ENCODE measurements at regions not wholly inside any gene's neighbourhood (a gene's known extent, or its start where the extent isn't known, plus 50 kb on each side); places are given as distances from the start of the nearest gene placed in this dataset.

- Histone ChIP-seq H3K79me2 (ENCODE audit: low read length) (no peaks in the 10 kb centered on the region), H3K27ac (ENCODE audit: low read length) (no peak overlapping the region), H3K27me3 (ENCODE audit: low read depth, low read length) (no peaks in the 10 kb centered on the region), H4K20me1 (ENCODE audit: insufficient read depth, low read length) (no peaks in the 10 kb centered on the region), H3K4me3 (ENCODE audit: low read length) (no peak overlapping the region), H3K9ac (ENCODE audit: low read length) (no peak overlapping the region), H3K9me3 (ENCODE audit: insufficient read depth, low read length) (no peaks in the 10 kb centered on the region), H3K4me2 (ENCODE audit: low read length) (no peak overlapping the region), H3K4me1 (ENCODE audit: low read length) (no peaks in the 10 kb centered on the region), H3K36me3 (replicated peaks; ENCODE audit: low read depth, low read length) (no peaks in the 10 kb centered on the region), H2AFZ (ENCODE audit: low read depth, low read length) (no peak overlapping the region)
- TF ChIP-seq CTCF (IDR thresholded peaks at IDR 0.05; ENCODE audit: low read depth, low read length) (no peak), EZH2phosphoT487 (IDR thresholded peaks at IDR 0.05; ENCODE audit: low read depth) (no peak)
Observed at GRCh38 chr15:94856267-94856854, 625.0 kb downstream of the MCTP2 start.

GRCh38 chr15:94857466-94857865 lies 626.1 kb downstream of the MCTP2 start:
- Histone ChIP-seq H3K4me3 (ENCODE audit: low read length) (no peak overlapping the region), H3K79me2 (ENCODE audit: low read length) (no peaks in the 10 kb centered on the region), H3K4me2 (ENCODE audit: low read length) (no peak overlapping the region), H3K36me3 (replicated peaks; ENCODE audit: low read depth, low read length) (no peaks in the 10 kb centered on the region), H3K9me3 (ENCODE audit: insufficient read depth, low read length) (no peaks in the 10 kb centered on the region), H2AFZ (ENCODE audit: low read depth, low read length) (no peak overlapping the region), H3K9ac (ENCODE audit: low read length) (no peak overlapping the region), H3K4me1 (ENCODE audit: low read length) (no peaks in the 10 kb centered on the region), H3K27me3 (ENCODE audit: low read depth, low read length) (no peaks in the 10 kb centered on the region), H4K20me1 (ENCODE audit: insufficient read depth, low read length) (no peaks in the 10 kb centered on the region), H3K27ac (ENCODE audit: low read length) (no peak overlapping the region)
- TF ChIP-seq EZH2phosphoT487 (IDR thresholded peaks at IDR 0.05; ENCODE audit: low read depth) (no peak), CTCF (IDR thresholded peaks at IDR 0.05; ENCODE audit: low read depth, low read length) (no peak)

- H3K36me3 ChIP-seq (replicated peaks; ENCODE audit: low read depth, low read length) = no peaks in the 10 kb centered on the region
- no peaks in the 10 kb centered on the region for H3K9me3 ChIP-seq (ENCODE audit: insufficient read depth, low read length)
- no peak overlapping the region for H3K27ac ChIP-seq (ENCODE audit: low read length)
- H4K20me1 ChIP-seq (ENCODE audit: insufficient read depth, low read length) = no peaks in the 10 kb centered on the region
- no peaks in the 10 kb centered on the region for H3K4me1 ChIP-seq (ENCODE audit: low read length)
- H3K79me2 ChIP-seq (ENCODE audit: low read length) = no peaks in the 10 kb centered on the region
- no peak overlapping the region for H2AFZ ChIP-seq (ENCODE audit: low read depth, low read length)
- H3K9ac ChIP-seq (ENCODE audit: low read length) = no peak overlapping the region
- no peaks in the 10 kb centered on the region for H3K27me3 ChIP-seq (ENCODE audit: low read depth, low read length)
- no peak overlapping the region for H3K4me2 ChIP-seq (ENCODE audit: low read length)
- no peak for TF ChIP-seq EZH2phosphoT487 (IDR thresholded peaks at IDR 0.05; ENCODE audit: low read depth)
- TF ChIP-seq CTCF (IDR thresholded peaks at IDR 0.05; ENCODE audit: low read depth, low read length) = no peak
- no peak overlapping the region for H3K4me3 ChIP-seq (ENCODE audit: low read length)
Observed at GRCh38 chr15:94858011-94858410, 626.6 kb downstream of the MCTP2 start.

- no peaks in the 10 kb centered on the region for H3K36me3 ChIP-seq (replicated peaks; ENCODE audit: low read depth, low read length)
- H3K79me2 ChIP-seq (ENCODE audit: low read length) = no peaks in the 10 kb centered on the region
- no peaks in the 10 kb centered on the region for H3K4me1 ChIP-seq (ENCODE audit: low read length)
- H3K4me3 ChIP-seq (ENCODE audit: low read length) = no peak overlapping the region
- no peak overlapping the region for H3K4me2 ChIP-seq (ENCODE audit: low read length)
- no peak overlapping the region for H3K27ac ChIP-seq (ENCODE audit: low read length)
- no peaks in the 10 kb centered on the region for H3K27me3 ChIP-seq (ENCODE audit: low read depth, low read length)
- TF ChIP-seq CTCF (IDR thresholded peaks at IDR 0.05; ENCODE audit: low read depth, low read length) (no peak), EZH2phosphoT487 (IDR thresholded peaks at IDR 0.05; ENCODE audit: low read depth) (no peak)
- no peaks in the 10 kb centered on the region for H4K20me1 ChIP-seq (ENCODE audit: insufficient read depth, low read length)
- no peaks in the 10 kb centered on the region for H3K9me3 ChIP-seq (ENCODE audit: insufficient read depth, low read length)
- H2AFZ ChIP-seq (ENCODE audit: low read depth, low read length) = no peak overlapping the region
- H3K9ac ChIP-seq (ENCODE audit: low read length) = no peak overlapping the region
Observed at GRCh38 chr15:94858449-94858848, 627.1 kb downstream of the MCTP2 start.

All from OCI-LY3 (cell line).